ENCODE measurements at regions not wholly inside any gene's neighbourhood (a gene's known extent, or its start where the extent isn't known, plus 50 kb on each side); places are given as distances from the start of the nearest gene placed in this dataset.
A peak's percentile ranks its signal among the peaks of the same experiment; 100 is the strongest.

DNA sequence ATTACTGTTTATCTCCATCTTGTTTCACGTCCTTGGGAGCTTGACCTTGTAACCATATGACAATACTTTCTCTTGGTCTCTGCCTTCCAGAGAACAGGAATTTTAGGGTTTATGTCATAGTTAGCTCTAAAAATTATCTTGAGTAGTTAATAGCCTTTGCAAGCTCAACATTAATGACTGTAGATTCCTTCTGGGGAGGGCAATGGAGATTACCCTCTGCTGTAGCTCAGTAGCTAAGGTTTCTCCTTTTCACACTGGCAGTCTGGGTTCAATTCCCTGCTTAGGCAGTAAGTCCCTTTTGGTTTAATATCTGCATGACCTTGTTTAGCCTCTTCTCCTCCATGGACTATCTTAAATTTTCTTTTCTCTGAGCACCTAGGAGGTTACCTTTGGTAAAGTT lies 181.7 kb upstream of the GPR101 start:
- no peaks in the 10 kb centered on the region for H3K36me3 Mint-ChIP-seq (ENCODE audit: low read depth)
- no peak overlapping the region for H3K27ac Mint-ChIP-seq
- TF ChIP-seq, protein P1, sequence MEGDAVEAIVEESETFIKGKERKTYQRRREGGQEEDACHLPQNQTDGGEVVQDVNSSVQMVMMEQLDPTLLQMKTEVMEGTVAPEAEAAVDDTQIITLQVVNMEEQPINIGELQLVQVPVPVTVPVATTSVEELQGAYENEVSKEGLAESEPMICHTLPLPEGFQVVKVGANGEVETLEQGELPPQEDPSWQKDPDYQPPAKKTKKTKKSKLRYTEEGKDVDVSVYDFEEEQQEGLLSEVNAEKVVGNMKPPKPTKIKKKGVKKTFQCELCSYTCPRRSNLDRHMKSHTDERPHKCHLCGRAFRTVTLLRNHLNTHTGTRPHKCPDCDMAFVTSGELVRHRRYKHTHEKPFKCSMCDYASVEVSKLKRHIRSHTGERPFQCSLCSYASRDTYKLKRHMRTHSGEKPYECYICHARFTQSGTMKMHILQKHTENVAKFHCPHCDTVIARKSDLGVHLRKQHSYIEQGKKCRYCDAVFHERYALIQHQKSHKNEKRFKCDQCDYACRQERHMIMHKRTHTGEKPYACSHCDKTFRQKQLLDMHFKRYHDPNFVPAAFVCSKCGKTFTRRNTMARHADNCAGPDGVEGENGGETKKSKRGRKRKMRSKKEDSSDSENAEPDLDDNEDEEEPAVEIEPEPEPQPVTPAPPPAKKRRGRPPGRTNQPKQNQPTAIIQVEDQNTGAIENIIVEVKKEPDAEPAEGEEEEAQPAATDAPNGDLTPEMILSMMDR (IDR thresholded peaks at IDR 0.05; ENCODE audit: unreplicated experiment in 3 of 3) = no peak
- H3K4me3 Mint-ChIP-seq = no peak overlapping the region
- H3K9me3 Mint-ChIP-seq = peaks cover 6% of the 10 kb centered on the region
- no peaks in the 10 kb centered on the region for H3K27me3 Mint-ChIP-seq (ENCODE audit: low read depth)
- no peaks in the 10 kb centered on the region for H3K4me1 Mint-ChIP-seq

DNA sequence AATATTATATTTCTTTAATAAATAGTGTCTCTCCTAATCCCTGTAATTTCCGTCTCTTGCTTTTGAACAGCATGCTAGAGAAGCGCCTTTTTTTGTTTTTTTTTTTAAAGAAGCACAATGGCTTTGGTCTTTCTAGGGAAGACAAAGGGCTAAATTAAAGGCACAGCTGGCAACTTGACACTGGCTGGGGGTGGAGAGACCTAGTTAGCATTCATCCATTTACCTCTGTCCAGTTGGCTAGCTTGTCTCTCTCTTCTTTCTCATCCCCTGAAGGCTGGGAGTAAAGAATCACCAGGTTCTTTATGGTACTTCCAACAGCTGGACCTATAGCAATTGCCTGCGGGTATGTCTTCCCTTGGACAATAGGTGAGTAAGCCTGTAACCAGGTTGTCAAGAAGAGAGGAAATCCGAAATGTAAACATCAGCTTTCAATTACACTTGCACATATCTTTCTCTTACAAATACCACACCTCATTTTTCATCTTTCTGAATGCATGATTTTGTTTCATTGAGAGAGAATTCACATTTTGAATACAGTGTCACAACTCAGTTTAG lies 178.4 kb upstream of the GPR101 start:
- no peak overlapping the region for H3K4me3 Mint-ChIP-seq

DNA sequence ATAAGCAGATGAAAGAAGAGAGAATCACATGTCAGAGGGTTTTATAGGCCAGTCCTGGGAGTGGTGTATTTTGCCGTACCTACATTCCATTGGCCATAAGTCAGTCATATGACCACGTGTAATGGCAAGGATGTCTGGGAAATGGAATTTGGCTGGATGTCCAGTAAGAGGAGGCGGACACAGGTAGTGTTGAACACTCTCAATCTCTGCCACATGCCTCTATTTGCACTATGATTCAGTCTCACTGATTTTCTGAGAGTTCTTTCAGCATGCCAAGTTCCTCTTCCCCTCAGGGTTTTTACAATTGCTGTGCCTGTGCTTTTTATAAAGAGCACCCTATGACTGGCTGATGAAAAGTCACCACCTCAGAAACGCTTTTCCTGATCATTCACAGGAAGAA lies 164.2 kb upstream of the GPR101 start:
- Mint-ChIP-seq H3K27me3 (ENCODE audit: low read depth) (no peaks in the 10 kb centered on the region), H3K4me3 (no peak overlapping the region), H3K4me1 (no peaks in the 10 kb centered on the region), H3K9me3 (no peaks in the 10 kb centered on the region), H3K36me3 (ENCODE audit: low read depth) (no peaks in the 10 kb centered on the region), H3K27ac (no peak overlapping the region)
- TF ChIP-seq, protein P1 (IDR thresholded peaks at IDR 0.05; ENCODE audit: unreplicated experiment in 3 of 3) = no peak

More for the DNA sequence above, 178.4 kb upstream of the GPR101 start:
- H3K36me3 Mint-ChIP-seq (ENCODE audit: low read depth) = no peaks in the 10 kb centered on the region
- H3K27ac Mint-ChIP-seq = no peak overlapping the region
- TF ChIP-seq, protein P1 (IDR thresholded peaks at IDR 0.05; ENCODE audit: unreplicated experiment in 3 of 3) = no peak
- peaks cover 10% of the 10 kb centered on the region for H3K9me3 Mint-ChIP-seq
- no peaks in the 10 kb centered on the region for H3K27me3 Mint-ChIP-seq (ENCODE audit: low read depth)
- no peaks in the 10 kb centered on the region for H3K4me1 Mint-ChIP-seq

- no peaks in the 10 kb centered on the region for H3K27me3 Mint-ChIP-seq (ENCODE audit: low read depth)
- peaks cover 4% of the 10 kb centered on the region for H3K9me3 Mint-ChIP-seq
- no peaks in the 10 kb centered on the region for H3K36me3 Mint-ChIP-seq (ENCODE audit: low read depth)
- TF ChIP-seq, protein P1 (IDR thresholded peaks at IDR 0.05; ENCODE audit: unreplicated experiment in 3 of 3) = no peak
- no peak overlapping the region for H3K27ac Mint-ChIP-seq
- H3K4me3 Mint-ChIP-seq = no peak overlapping the region
- no peaks in the 10 kb centered on the region for H3K4me1 Mint-ChIP-seq
Measured at GRCh38 chrX:137195991-137196390, 162.2 kb upstream of the GPR101 start.

DNA sequence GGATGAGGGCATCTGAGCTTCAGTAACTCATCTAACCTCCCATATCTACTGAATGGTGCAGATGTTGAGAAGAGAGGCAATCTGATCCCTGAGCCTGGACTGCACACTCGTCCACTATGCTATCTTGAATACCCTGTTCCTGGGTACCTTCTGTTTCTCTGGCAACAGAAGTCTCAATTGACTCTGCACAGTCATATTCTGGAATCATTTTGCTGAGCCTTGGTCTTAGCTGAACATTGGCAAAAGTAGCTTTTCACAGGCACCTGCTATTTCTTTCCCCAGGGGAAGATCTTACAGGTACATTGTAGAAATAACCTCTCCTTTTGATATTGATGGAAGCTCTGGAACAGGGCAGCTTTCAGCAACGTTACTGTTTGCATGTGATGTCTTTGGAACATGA lies 161.5 kb upstream of the GPR101 start:
- H3K27me3 Mint-ChIP-seq (ENCODE audit: low read depth) = no peaks in the 10 kb centered on the region
- no peaks in the 10 kb centered on the region for H3K4me1 Mint-ChIP-seq
- no peak overlapping the region for H3K27ac Mint-ChIP-seq
- TF ChIP-seq, protein P1 (IDR thresholded peaks at IDR 0.05; ENCODE audit: unreplicated experiment in 3 of 3) = no peak
- no peak overlapping the region for H3K4me3 Mint-ChIP-seq
- H3K36me3 Mint-ChIP-seq (ENCODE audit: low read depth) = no peaks in the 10 kb centered on the region
- H3K9me3 Mint-ChIP-seq = peaks cover 9% of the 10 kb centered on the region

DNA sequence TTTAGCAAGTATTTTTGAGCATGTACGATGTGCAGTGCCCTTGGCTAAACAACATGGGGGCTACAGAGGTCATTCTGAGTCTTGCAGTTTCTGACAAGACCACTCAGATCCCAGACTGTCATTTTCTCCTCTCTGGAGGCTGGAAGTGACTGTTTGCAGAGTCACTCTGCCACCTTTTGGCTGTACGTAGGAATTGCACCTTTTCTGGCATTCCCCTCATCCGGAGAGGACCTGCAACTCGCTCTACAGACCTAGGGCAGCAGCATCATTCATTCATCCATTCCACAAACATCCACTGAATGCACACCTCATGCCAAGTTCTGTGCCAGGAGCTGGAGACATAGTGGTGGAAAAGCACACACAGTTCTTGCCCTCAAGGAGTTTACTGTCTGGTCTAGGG lies 160.4 kb upstream of the GPR101 start:
- Mint-ChIP-seq H3K27ac (no peak overlapping the region), H3K4me1 (no peaks in the 10 kb centered on the region), H3K36me3 (ENCODE audit: low read depth) (no peaks in the 10 kb centered on the region), H3K27me3 (ENCODE audit: low read depth) (no peaks in the 10 kb centered on the region), H3K9me3 (peaks cover 10% of the 10 kb centered on the region), H3K4me3 (no peak overlapping the region)
- TF ChIP-seq, protein P1 (IDR thresholded peaks at IDR 0.05; ENCODE audit: unreplicated experiment in 3 of 3) = peak; percentile 29 to 51 (median 34)
